ENCODE measurements at regions not wholly inside any gene's neighbourhood (a gene's known extent, or its start where the extent isn't known, plus 50 kb on each side); places are given as distances from the start of the nearest gene placed in this dataset.

- TF ChIP-seq CTCF (IDR thresholded peaks at IDR 0.05; ENCODE audit: extremely low read depth in 1 of 2, insufficient read depth in 1 of 2, low read depth in 1 of 2, low read length in 2 of 2) (no peak), EZH2 (IDR thresholded peaks at IDR 0.05; ENCODE audit: borderline replicate concordance, low read depth, low read length, severe bottlenecking) (no peak), POLR2A (IDR thresholded peaks at IDR 0.05; ENCODE audit: low read depth, low read length) (no peak), POLR2AphosphoS5 (IDR thresholded peaks at IDR 0.05; ENCODE audit: insufficient read depth, low read depth, low read length) (no peak), JUN (IDR thresholded peaks at IDR 0.05; ENCODE audit: borderline replicate concordance, insufficient read depth, insufficient read length, low read depth) (no peak)
Observed at GRCh38 chr9:87067426-87067825, 120.1 kb upstream of the GAS1 start.

Measured in endothelial cell of umbilical vein (primary cell).